ENCODE measurements at regions not wholly inside any gene's neighbourhood (a gene's known extent, or its start where the extent isn't known, plus 50 kb on each side); places are given as distances from the start of the nearest gene placed in this dataset.

DNA sequence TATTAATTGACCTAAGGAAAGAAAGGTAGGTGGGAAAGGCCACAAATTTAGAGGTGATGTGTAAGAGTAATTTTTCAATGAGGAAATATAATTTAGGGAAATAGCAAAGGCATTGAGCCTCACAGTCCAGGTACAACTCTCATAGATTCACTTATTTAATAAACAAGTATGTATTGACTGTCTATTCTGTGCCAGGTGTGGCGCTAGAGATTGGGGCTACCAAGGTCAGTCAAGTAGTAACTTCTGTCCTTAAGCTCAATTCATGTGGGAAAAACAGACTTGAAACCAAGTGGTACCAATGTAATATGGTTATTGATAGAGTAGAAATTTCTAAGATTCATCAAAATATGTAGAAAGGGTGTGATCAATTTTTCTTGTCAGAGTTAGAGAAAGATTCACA lies 257.5 kb downstream of the C4orf33 start:
- TF ChIP-seq, protein P1, sequence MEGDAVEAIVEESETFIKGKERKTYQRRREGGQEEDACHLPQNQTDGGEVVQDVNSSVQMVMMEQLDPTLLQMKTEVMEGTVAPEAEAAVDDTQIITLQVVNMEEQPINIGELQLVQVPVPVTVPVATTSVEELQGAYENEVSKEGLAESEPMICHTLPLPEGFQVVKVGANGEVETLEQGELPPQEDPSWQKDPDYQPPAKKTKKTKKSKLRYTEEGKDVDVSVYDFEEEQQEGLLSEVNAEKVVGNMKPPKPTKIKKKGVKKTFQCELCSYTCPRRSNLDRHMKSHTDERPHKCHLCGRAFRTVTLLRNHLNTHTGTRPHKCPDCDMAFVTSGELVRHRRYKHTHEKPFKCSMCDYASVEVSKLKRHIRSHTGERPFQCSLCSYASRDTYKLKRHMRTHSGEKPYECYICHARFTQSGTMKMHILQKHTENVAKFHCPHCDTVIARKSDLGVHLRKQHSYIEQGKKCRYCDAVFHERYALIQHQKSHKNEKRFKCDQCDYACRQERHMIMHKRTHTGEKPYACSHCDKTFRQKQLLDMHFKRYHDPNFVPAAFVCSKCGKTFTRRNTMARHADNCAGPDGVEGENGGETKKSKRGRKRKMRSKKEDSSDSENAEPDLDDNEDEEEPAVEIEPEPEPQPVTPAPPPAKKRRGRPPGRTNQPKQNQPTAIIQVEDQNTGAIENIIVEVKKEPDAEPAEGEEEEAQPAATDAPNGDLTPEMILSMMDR (IDR thresholded peaks at IDR 0.05): no peak
- no peak for TF ChIP-seq POLR2A (IDR thresholded peaks at IDR 0.05)
